ENCODE measurements at regions not wholly inside any gene's neighbourhood (a gene's known extent, or its start where the extent isn't known, plus 50 kb on each side); places are given as distances from the start of the nearest gene placed in this dataset.
A peak's percentile ranks its signal among the peaks of the same experiment; 100 is the strongest.

GRCh38 chr18:59990121-59990823 is 90.5 kb downstream of the PMAIP1 start:
- Histone ChIP-seq H3K4me3 (no peak overlapping the region), H3K36me3 (no peaks in the 10 kb centered on the region), H3K9me3 (no peaks in the 10 kb centered on the region), H3K27ac (no peak overlapping the region), H3K27me3 (peaks cover 0 to 28% (median 9%) of the 10 kb centered on the region in 9 donors), H3K4me1 (no peaks in the 10 kb centered on the region)
- intact Hi-C loops (cut with DNase I), result loop anchor here in 2 of 10 donors (5.0 kb wide), 1 partner anchor 557 kb away; no protein-coding TSS in a partner anchor
- TF ChIP-seq POLR2A (IDR thresholded peaks at IDR 0.05), result no peak
- TF ChIP-seq, protein P1, sequence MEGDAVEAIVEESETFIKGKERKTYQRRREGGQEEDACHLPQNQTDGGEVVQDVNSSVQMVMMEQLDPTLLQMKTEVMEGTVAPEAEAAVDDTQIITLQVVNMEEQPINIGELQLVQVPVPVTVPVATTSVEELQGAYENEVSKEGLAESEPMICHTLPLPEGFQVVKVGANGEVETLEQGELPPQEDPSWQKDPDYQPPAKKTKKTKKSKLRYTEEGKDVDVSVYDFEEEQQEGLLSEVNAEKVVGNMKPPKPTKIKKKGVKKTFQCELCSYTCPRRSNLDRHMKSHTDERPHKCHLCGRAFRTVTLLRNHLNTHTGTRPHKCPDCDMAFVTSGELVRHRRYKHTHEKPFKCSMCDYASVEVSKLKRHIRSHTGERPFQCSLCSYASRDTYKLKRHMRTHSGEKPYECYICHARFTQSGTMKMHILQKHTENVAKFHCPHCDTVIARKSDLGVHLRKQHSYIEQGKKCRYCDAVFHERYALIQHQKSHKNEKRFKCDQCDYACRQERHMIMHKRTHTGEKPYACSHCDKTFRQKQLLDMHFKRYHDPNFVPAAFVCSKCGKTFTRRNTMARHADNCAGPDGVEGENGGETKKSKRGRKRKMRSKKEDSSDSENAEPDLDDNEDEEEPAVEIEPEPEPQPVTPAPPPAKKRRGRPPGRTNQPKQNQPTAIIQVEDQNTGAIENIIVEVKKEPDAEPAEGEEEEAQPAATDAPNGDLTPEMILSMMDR (IDR thresholded peaks at IDR 0.05), result no peak
- DNase-seq (no peak), ATAC-seq (no peak)
- 82 to 95% (median 89%) methylated on average over 1 of the region's 1 CpG for WGBS, 4 donors

GRCh38 chr18:59988098-59988706 is 88.4 kb downstream of the PMAIP1 start:
- peaks cover 0 to 25% (median 4%) of the 10 kb centered on the region in 9 donors for H3K27me3 ChIP-seq
- peak in 3 of 5 donors; percentile 19 to 28 (median 27) for DNase-seq
- 15 to 18% (median 17%) methylated on average over 5 of the region's 5 CpGs for WGBS, 4 donors
- no peak overlapping the region for H3K27ac ChIP-seq
- no peaks in the 10 kb centered on the region for H3K36me3 ChIP-seq
- no peak for ATAC-seq
- no peaks in the 10 kb centered on the region for H3K4me1 ChIP-seq
- H3K4me3 ChIP-seq, result no peak overlapping the region
- no peaks in the 10 kb centered on the region for H3K9me3 ChIP-seq
- TF ChIP-seq POLR2A (IDR thresholded peaks at IDR 0.05), result no peak
- TF ChIP-seq, protein P1 (IDR thresholded peaks at IDR 0.05), result peak; percentile 74 to 98 (median 86)
- intact Hi-C loops (cut with DNase I), result loop anchor here (2.0 to 10.0 kb wide), 5 partner anchors 151 to 1517 kb away; no protein-coding TSS in a partner anchor

GRCh38 chr18:59987102-59987501 is 87.3 kb downstream of the PMAIP1 start:
- intact Hi-C loops (cut with DNase I), result loop anchor here (5.0 to 10.0 kb wide), 4 partner anchors 150 to 1518 kb away; no protein-coding TSS in a partner anchor
- no peaks in the 10 kb centered on the region for H3K9me3 ChIP-seq
- H3K4me3 ChIP-seq, result no peak overlapping the region
- 60 to 74% (median 68%) methylated on average over 4 of the region's 4 CpGs for WGBS, 4 donors
- peaks cover 0 to 21% (median 4%) of the 10 kb centered on the region in 9 donors for H3K27me3 ChIP-seq
- TF ChIP-seq POLR2A (IDR thresholded peaks at IDR 0.05), result no peak
- TF ChIP-seq, protein P1 (IDR thresholded peaks at IDR 0.05), result no peak
- no peaks in the 10 kb centered on the region for H3K4me1 ChIP-seq
- H3K27ac ChIP-seq, result no peak overlapping the region
- ATAC-seq, result no peak
- H3K36me3 ChIP-seq, result no peaks in the 10 kb centered on the region
- DNase-seq, result no peak

- 72 to 87% (median 82%) methylated on average over 11 of the region's 11 CpGs for WGBS, 4 donors
- H3K4me1 ChIP-seq, result no peaks in the 10 kb centered on the region
- H3K27ac ChIP-seq, result no peak overlapping the region
- peaks cover 0 to 15% (median 4%) of the 10 kb centered on the region in 9 donors for H3K27me3 ChIP-seq
- H3K36me3 ChIP-seq, result no peaks in the 10 kb centered on the region
- intact Hi-C loops (cut with DNase I), result loop anchor here (5.0 to 10.0 kb wide), 4 partner anchors 149 to 1519 kb away; no protein-coding TSS in a partner anchor
- TF ChIP-seq POLR2A (IDR thresholded peaks at IDR 0.05), result no peak
- TF ChIP-seq, protein P1 (IDR thresholded peaks at IDR 0.05), result no peak
- H3K4me3 ChIP-seq, result no peak overlapping the region
- no peaks in the 10 kb centered on the region for H3K9me3 ChIP-seq
- DNase-seq (no peak), ATAC-seq (no peak)
These were observed 86.3 kb downstream of the PMAIP1 start for GRCh38 chr18:59986139-59986538.

Measured in heart left ventricle (tissue), 16 donors.